ENCODE measurements at regions not wholly inside any gene's neighbourhood (a gene's known extent, or its start where the extent isn't known, plus 50 kb on each side); places are given as distances from the start of the nearest gene placed in this dataset.

DNA sequence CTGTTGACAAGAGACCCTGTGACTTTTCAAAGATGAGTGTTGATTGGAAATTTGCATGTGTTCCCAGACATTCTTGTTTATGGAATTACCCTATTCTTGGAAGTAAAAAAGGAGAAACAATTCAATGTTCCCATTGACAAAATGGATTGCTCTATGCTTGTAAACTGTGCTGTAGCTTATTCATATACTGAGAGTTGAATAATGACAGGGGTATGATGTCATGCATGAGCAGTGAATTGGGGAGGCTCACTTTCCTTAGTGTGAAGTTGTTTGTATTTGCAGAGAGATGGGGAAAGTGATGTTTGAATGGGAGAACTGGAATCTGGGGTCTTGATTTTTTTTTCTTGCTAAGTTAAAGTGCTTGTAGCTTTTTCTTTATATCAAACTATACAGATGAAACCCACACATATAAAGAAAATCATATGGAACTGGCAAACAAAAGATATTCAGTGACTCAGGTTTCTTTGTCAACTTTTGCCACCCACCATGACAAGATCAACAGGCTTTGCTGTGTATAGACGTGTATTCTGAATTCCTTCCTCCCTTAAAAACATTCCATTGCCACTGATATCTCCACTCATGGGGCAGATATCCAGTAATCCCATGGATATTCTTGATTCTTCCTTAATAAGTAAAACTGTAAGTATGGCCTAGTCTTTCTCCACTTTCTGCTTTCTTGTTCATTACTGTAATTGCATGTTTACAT lies 97.8 kb upstream of the JAG1 start:
- no peaks in the 10 kb centered on the region for H3K36me3 ChIP-seq
- no peaks in the 10 kb centered on the region for H3K27me3 ChIP-seq
- H3K27ac ChIP-seq, result no peak overlapping the region
- no peak for TF ChIP-seq POLR2A (IDR thresholded peaks at IDR 0.05)
- TF ChIP-seq, protein P1, sequence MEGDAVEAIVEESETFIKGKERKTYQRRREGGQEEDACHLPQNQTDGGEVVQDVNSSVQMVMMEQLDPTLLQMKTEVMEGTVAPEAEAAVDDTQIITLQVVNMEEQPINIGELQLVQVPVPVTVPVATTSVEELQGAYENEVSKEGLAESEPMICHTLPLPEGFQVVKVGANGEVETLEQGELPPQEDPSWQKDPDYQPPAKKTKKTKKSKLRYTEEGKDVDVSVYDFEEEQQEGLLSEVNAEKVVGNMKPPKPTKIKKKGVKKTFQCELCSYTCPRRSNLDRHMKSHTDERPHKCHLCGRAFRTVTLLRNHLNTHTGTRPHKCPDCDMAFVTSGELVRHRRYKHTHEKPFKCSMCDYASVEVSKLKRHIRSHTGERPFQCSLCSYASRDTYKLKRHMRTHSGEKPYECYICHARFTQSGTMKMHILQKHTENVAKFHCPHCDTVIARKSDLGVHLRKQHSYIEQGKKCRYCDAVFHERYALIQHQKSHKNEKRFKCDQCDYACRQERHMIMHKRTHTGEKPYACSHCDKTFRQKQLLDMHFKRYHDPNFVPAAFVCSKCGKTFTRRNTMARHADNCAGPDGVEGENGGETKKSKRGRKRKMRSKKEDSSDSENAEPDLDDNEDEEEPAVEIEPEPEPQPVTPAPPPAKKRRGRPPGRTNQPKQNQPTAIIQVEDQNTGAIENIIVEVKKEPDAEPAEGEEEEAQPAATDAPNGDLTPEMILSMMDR (IDR thresholded peaks at IDR 0.05), result no peak
- H3K4me1 ChIP-seq, result no peaks in the 10 kb centered on the region
- no peak for DNase-seq
- no peaks in the 10 kb centered on the region for H3K9me3 ChIP-seq
- H3K4me3 ChIP-seq, result no peak overlapping the region

DNA sequence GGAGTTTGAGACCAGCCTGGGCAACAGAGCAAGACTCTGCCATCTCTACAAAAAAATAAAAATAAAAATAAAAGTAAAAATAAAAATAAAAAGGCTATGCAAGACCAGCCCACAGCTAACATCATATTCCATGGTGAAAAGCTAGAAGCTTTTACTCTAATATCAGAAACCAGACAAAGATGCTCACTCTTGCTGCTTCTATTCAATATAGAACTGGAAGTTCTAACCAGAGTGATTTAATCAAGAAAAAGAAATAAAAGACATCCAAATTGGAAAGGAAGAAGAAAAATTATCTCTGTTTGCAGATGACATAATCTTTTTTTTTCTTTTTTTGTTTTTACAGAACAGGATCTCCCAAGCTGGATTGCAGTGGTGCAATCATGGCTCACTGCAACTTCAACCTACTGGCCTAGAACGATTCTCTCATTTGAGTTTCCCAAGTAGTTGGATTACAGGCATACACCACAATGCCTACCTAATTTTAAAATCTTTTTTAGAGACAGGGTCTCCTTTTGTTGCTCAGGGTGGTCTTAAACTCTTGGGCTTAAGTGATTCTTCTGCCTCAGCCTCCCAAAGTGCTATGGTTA lies 100.7 kb upstream of the JAG1 start:
- Histone ChIP-seq H3K9me3 (no peaks in the 10 kb centered on the region), H3K36me3 (no peaks in the 10 kb centered on the region), H3K27ac (no peak overlapping the region), H3K4me1 (no peaks in the 10 kb centered on the region), H3K27me3 (no peaks in the 10 kb centered on the region), H3K4me3 (no peak overlapping the region)
- no peak for DNase-seq
- TF ChIP-seq POLR2A (IDR thresholded peaks at IDR 0.05), result no peak

DNA sequence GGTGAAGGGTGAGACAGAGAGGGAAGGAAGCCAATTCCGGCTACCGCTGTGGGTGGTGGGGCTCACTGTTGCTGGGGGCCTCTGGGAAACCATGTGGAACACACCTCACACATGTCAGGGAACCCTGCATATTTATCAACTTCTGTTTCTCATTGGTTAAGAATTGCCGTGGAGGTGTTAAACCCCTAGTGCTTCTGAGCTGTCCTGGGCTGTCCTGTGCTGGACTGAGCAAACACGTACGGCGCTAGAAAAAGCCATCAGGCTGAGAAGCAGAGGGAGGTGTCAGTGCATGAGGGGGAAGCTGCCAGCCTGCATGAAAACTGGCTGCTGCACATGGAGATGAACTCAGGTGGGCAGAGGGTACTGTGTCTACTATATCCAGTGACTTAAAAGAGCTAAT lies 103.9 kb upstream of the JAG1 start:
- no peak for TF ChIP-seq POLR2A (IDR thresholded peaks at IDR 0.05)
- TF ChIP-seq, protein P1 (IDR thresholded peaks at IDR 0.05), result no peak
- Histone ChIP-seq H3K36me3 (no peaks in the 10 kb centered on the region), H3K27me3 (no peaks in the 10 kb centered on the region), H3K4me1 (no peaks in the 10 kb centered on the region), H3K27ac (no peak overlapping the region), H3K9me3 (no peaks in the 10 kb centered on the region), H3K4me3 (no peak overlapping the region)
- no peak for DNase-seq

DNA sequence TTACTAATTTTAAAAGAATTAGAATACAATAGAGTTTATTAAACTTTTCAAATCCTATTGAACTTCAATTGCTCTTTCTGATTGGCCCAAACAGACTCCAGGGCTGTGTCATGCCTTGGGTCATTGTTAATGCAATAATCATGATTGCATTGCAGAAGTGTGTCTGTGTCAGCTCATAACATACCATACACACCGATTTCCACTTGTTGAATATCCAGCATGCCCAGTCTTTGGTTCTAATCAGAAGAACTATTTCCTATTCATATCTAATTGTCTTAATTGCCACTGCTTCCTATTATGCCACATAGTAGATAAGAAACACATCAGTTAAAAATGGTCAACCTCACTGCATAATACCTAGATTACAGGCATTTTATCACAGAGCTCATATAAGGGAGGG lies 106.1 kb upstream of the JAG1 start:
- H3K27me3 ChIP-seq, result no peaks in the 10 kb centered on the region
- H3K36me3 ChIP-seq, result no peaks in the 10 kb centered on the region
- TF ChIP-seq POLR2A (IDR thresholded peaks at IDR 0.05), result no peak
- TF ChIP-seq, protein P1 (IDR thresholded peaks at IDR 0.05), result no peak
- DNase-seq, result no peak
- H3K27ac ChIP-seq, result no peak overlapping the region
- H3K4me1 ChIP-seq, result no peaks in the 10 kb centered on the region
- H3K4me3 ChIP-seq, result no peak overlapping the region
- no peaks in the 10 kb centered on the region for H3K9me3 ChIP-seq

DNA sequence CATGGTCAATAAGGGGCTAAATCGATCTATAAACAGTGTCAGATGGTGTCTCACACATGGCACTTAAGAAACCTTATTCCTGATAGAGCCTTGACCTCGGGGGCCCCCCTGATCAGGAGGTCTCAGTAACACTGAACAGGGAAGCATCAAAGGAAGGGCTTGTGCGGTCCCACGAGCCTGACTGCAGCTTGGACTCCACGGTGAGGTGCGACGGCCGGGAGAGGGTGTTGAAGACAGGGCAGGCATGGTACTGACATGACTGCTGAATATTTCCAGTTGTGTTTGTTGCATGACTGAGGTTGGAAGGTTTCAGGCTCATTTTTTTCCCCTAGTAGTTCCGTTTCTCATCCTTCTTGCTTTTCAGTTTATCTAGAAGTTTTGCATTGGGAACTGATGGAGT lies 107.1 kb upstream of the JAG1 start:
- Histone ChIP-seq H3K27ac (no peak overlapping the region), H3K4me1 (no peaks in the 10 kb centered on the region), H3K36me3 (no peaks in the 10 kb centered on the region), H3K4me3 (no peak overlapping the region), H3K27me3 (no peaks in the 10 kb centered on the region), H3K9me3 (no peaks in the 10 kb centered on the region)
- no peak for DNase-seq
- no peak for TF ChIP-seq POLR2A (IDR thresholded peaks at IDR 0.05)

DNA sequence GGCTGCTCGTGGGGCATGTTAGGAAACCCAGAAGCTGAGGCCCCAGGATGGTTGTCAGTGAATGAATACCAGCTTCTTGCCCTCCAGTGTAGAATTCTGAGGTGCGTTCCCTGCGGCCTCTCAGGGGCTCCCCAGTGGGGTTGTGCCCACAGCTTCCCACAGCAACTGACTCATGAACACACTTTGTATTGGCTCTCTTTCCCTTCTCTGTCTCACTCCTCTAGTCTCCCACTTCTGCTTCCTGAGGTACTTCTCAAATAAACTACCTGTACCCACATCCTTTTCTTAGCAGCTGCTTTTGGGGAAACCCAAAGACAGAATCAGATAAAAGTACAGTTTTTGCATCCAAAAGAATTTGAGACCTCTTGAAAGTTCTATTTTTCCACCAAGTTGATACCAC lies 107.7 kb upstream of the JAG1 start:
- H3K27me3 ChIP-seq, result no peaks in the 10 kb centered on the region
- TF ChIP-seq, protein P1 (IDR thresholded peaks at IDR 0.05), result no peak
- TF ChIP-seq POLR2A (IDR thresholded peaks at IDR 0.05), result no peak
- no peak overlapping the region for H3K4me3 ChIP-seq
- DNase-seq, result no peak
- H3K9me3 ChIP-seq, result no peaks in the 10 kb centered on the region
- H3K27ac ChIP-seq, result no peak overlapping the region
- H3K36me3 ChIP-seq, result no peaks in the 10 kb centered on the region
- H3K4me1 ChIP-seq, result no peaks in the 10 kb centered on the region

All from Peyer's patch (tissue), 4 donors.